ENCODE measurements at regions not wholly inside any gene's neighbourhood (a gene's known extent, or its start where the extent isn't known, plus 50 kb on each side); places are given as distances from the start of the nearest gene placed in this dataset.

DNA sequence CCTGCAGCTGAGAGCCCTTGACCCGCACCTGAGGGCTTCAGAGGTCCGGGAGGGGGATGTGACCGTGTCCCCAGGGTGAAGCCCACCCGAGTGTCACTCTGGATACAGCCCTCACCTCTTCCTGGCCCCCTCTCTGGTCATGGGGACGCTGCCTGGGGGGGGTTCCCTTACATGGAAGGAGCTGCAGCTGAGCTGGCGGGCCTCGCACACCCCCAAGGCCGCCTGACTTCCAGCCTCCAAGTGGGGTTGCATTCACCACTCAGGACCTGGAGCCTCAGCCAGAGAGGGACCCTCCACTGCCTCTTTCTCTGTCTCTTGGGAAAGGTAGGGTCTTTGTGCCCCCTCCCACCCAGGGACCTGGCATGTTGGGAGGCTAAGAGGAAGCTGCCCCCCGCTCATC, 284.6 kb downstream of the SEC14L1 start:
- no peak overlapping the region for H3K4me3 ChIP-seq (replicated peaks; ENCODE audit: low read depth, low read length)
- no peaks in the 10 kb centered on the region; the same call in none of the 2 replicates for H3K36me3 ChIP-seq (ENCODE audit: control insufficient read depth, insufficient read depth, low read length)
- no peaks in the 10 kb centered on the region for H3K27me3 ChIP-seq (replicated peaks; ENCODE audit: control insufficient read depth, insufficient read depth, low read length)
- no peak for DNase-seq (ENCODE audit: extremely low read depth, insufficient read length)
- TF ChIP-seq, protein P1, sequence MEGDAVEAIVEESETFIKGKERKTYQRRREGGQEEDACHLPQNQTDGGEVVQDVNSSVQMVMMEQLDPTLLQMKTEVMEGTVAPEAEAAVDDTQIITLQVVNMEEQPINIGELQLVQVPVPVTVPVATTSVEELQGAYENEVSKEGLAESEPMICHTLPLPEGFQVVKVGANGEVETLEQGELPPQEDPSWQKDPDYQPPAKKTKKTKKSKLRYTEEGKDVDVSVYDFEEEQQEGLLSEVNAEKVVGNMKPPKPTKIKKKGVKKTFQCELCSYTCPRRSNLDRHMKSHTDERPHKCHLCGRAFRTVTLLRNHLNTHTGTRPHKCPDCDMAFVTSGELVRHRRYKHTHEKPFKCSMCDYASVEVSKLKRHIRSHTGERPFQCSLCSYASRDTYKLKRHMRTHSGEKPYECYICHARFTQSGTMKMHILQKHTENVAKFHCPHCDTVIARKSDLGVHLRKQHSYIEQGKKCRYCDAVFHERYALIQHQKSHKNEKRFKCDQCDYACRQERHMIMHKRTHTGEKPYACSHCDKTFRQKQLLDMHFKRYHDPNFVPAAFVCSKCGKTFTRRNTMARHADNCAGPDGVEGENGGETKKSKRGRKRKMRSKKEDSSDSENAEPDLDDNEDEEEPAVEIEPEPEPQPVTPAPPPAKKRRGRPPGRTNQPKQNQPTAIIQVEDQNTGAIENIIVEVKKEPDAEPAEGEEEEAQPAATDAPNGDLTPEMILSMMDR (IDR thresholded peaks at IDR 0.05; ENCODE audit: insufficient read depth, low read length, poor library complexity, severe bottlenecking) = no peak

DNA sequence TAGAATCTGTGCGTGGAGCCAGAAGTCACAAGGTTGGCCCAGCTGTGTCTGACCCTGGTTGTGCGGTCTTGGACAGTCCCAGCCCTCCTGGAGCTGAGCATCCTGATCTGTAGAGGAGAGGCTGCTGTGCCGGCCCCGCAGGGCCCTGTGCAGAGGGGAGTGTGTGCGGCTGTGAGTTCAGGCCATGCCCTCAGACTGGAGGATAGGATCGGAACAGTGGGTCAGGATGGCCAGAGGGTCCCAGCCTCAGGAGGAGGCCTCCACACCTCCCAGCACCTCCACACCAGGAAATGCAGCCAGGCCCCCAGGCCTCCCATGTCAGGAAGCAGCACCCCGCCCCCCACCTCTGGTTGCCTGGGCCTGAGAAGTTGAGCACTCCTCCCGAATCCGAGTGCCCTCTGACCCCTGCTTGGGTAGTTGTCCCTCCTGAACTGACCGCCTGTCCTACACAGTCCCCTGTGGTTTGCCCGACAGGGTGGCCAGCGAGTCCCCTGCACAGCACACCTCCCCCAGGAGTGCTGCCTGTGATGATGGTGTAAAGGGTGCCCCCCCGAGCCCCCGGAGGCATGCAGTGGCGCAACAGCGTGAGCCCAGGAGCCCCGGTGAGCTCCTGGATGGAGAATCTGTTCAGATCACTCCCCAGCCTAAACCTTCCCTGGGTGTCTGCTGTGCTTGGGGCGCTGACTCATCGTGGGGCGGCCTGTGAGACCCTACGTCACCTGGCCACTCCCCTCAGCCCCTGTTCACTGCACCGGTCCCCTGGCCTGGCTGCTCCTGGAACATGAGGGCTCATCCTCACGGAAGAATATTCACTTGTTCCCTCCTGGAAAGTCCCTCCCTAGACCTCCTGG, 285.2 kb downstream of the SEC14L1 start:
- no peaks in the 10 kb centered on the region for H3K27me3 ChIP-seq (replicated peaks; ENCODE audit: control insufficient read depth, insufficient read depth, low read length)
- no peak for DNase-seq (ENCODE audit: extremely low read depth, insufficient read length)
- H3K36me3 ChIP-seq (ENCODE audit: control insufficient read depth, insufficient read depth, low read length) = no peaks in the 10 kb centered on the region; the same call in none of the 2 replicates
- TF ChIP-seq, protein P1 (IDR thresholded peaks at IDR 0.05; ENCODE audit: insufficient read depth, low read length, poor library complexity, severe bottlenecking) = no peak
- H3K4me3 ChIP-seq (replicated peaks; ENCODE audit: low read depth, low read length) = no peak overlapping the region

DNA sequence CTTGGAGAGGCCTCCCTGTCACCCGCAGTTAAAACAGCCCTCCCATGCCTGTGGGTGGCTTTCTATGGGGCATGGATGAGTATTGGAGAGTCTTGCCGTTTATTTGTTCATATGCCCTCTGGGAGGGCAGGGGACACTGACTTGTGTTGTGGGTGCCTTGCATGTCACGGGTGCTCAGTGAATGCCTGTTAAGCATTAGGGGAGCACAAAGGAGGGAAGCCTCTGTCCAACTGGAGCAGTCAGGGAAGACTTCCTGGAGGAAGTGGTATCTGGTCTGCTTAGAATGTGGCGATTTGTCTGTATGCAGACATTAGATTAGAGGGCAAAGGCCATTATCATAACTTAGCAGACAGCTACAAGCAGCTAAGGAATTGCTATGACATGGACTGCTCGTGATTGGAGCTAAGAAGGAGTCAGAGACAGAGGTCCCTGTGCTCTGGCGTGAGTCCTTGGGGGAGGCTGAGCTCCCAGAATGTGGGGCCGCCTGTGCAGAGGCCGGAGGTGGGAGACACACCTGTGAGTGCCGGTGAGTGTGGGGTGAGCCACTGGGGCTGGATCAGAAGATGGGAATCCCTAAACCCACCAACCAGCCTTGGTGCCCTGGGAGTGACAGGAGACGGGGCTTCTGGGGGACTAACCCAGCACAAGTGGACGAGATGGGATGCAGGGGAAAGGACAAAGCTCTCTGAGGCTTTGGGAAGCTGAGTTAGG, 286.1 kb downstream of the SEC14L1 start:
- TF ChIP-seq, protein P1 (IDR thresholded peaks at IDR 0.05; ENCODE audit: insufficient read depth, low read length, poor library complexity, severe bottlenecking) = no peak
- DNase-seq (ENCODE audit: extremely low read depth, insufficient read length) = no peak
- H3K4me3 ChIP-seq (replicated peaks; ENCODE audit: low read depth, low read length) = no peak overlapping the region
- no peaks in the 10 kb centered on the region; the same call in none of the 2 replicates for H3K36me3 ChIP-seq (ENCODE audit: control insufficient read depth, insufficient read depth, low read length)
- H3K27me3 ChIP-seq (replicated peaks; ENCODE audit: control insufficient read depth, insufficient read depth, low read length) = no peaks in the 10 kb centered on the region

DNA sequence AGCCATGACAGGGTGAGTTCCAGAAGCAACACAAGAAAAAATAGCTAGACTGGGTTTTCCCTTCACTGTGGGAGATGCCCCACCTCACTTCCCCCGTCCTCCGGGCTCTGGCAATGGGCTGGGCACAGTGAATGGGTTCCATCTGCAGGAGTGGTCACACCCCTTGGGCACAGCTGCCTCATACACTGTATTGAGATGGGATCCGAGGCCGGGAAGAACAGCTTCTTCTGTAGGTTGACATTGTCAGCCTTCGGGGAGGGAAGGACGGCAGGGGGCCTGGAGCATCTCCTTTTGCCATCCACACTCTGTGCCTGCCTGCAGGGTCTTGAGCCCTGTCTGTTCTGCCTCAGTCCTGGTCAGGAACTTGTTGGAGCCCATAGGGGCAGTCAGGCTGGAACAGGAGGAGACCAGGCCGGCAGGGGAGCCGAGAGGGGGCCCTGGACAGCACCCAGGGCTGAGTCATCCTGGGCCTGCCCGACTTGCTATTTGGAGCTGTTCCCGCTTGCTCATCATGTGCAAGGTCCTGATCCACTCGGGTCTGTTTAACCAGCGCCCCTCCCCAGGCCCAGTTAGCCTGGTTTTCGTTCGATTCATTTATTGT, 286.7 kb downstream of the SEC14L1 start:
- DNase-seq (ENCODE audit: extremely low read depth, insufficient read length) = no peak
- TF ChIP-seq, protein P1 (IDR thresholded peaks at IDR 0.05; ENCODE audit: insufficient read depth, low read length, poor library complexity, severe bottlenecking) = no peak
- Histone ChIP-seq H3K27me3 (replicated peaks; ENCODE audit: control insufficient read depth, insufficient read depth, low read length) (no peaks in the 10 kb centered on the region), H3K36me3 (ENCODE audit: control insufficient read depth, insufficient read depth, low read length) (no peaks in the 10 kb centered on the region; the same call in none of the 2 replicates), H3K4me3 (replicated peaks; ENCODE audit: low read depth, low read length) (no peak overlapping the region)

DNA sequence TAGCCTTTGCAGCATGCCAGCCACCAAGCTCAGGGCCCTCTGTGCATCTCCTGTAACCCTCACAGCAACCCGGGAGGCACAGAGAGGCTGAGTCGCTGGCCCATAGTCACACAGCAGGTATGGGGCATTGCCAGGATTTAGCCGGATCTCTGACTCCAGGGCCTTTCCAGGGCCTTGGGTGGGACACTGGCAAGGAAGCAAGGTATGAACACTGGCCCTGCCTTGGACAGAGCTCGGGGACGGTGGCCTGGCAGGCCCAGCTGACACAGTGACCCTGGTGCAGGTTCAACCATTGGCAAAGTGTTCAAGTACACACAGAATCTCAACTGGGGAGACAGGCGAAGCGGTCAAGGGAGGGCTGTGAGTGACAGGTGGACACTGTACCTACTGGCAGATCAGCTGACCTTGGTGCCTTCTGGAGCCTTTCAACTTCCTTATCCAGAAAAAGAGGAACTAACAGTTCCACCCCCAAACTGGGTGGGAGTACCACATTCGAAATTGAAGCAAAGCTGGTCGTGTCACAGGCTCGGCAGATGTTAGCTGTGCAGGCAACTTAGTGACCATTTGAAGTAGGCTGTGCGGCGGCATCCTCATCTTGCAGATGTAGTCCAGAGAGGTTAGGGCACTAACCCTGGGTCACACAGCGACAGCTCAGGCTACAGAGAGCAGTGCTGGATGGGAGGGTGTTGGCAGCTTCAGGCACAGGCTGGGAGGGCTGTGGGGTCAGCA, 287.4 kb downstream of the SEC14L1 start:
- H3K36me3 ChIP-seq (ENCODE audit: control insufficient read depth, insufficient read depth, low read length) = no peaks in the 10 kb centered on the region; the same call in none of the 2 replicates
- no peak for DNase-seq (ENCODE audit: extremely low read depth, insufficient read length)

More for the DNA sequence above, 287.4 kb downstream of the SEC14L1 start:
- Histone ChIP-seq H3K27me3 (replicated peaks; ENCODE audit: control insufficient read depth, insufficient read depth, low read length) (no peaks in the 10 kb centered on the region), H3K4me3 (replicated peaks; ENCODE audit: low read depth, low read length) (no peak overlapping the region)
- TF ChIP-seq, protein P1 (IDR thresholded peaks at IDR 0.05; ENCODE audit: insufficient read depth, low read length, poor library complexity, severe bottlenecking) = no peak

Measured in GM06990 (cell line).